Endothelial cell of umbilical vein (primary cell): ENCODE measurements at regions not wholly inside any gene's neighbourhood (a gene's known extent, or its start where the extent isn't known, plus 50 kb on each side); places are given as distances from the start of the nearest gene placed in this dataset.

Source experiments
- BruUV-seq: library from RNA; stranded (reverse); fragments of 400-500 nt; replicated peaks from 2 replicates; lab custom pipeline; 2021; lab: Mats Ljungman, UMichigan
- CTCF ChIA-PET: fragments of 300-600, 350-600 bp; sonication (Branson Sonifier 250); formaldehyde crosslinking; loops from one replicate; lab custom pipeline; 2021; ENCODE audit warnings: antibody characterized with exemption, inconsistent platforms; lab: Charles Lee
- POLR2A ChIA-PET: fragments of 300-600, 350-600 bp; sonication (Branson Sonifier 250); formaldehyde crosslinking; loops from one replicate; lab custom pipeline; 2021; ENCODE audit warnings: antibody characterized with exemption, inconsistent platforms; lab: Charles Lee
- DNase-seq: peaks from one replicate; pipeline ENCODE4 v3.0.0-alpha.2; 2011; ENCODE audit warnings: low read depth, low spot score
- FAIRE-seq: peaks from 2 replicates; lab custom pipeline; 2011; peaks lifted over from hg19 to GRCh38; lab: Jason Lieb, UNC
- H2AFZ ChIP-seq: 2 replicates; pipeline ENCODE4 v1.6.0; 2012; ENCODE audit warnings: low read depth, low read length, control low read depth, inconsistent platforms
- H3K27ac ChIP-seq: 2 replicates; pipeline ENCODE4 v1.5.1; 2011; ENCODE audit warnings: low read depth, mild to moderate bottlenecking, control low read depth, low read length, moderate library complexity; ENCODE audit not compliant: insufficient read depth
- H3K27me3 ChIP-seq, 2 experiments: 2 replicates each; pipeline versions ENCODE4 v1.6.0 to v1.6.1; 2011; ENCODE audit warnings: low read length in 2 of 2, mixed read lengths in 1 of 2; ENCODE audit not compliant: control insufficient read depth in 2 of 2, insufficient read depth in 2 of 2
- H3K36me3 ChIP-seq, 2 experiments: 2 replicates in 1 of 2; 3 replicates in 1 of 2; pipeline ENCODE4 v1.5.1; 2011; ENCODE audit warnings: low read length in 2 of 2, mild to moderate bottlenecking in 1 of 2, moderate library complexity in 1 of 2; ENCODE audit not compliant: control insufficient read depth in 2 of 2, insufficient read depth in 2 of 2; ENCODE audit errors: extremely low read depth in 1 of 2
- H3K4me1 ChIP-seq: 3 replicates; pipeline ENCODE4 v1.5.1; 2011; ENCODE audit warnings: mild to moderate bottlenecking, low read length; ENCODE audit not compliant: control insufficient read depth, insufficient read depth; ENCODE audit errors: extremely low read depth
- H3K4me2 ChIP-seq: 2 replicates; pipeline ENCODE4 v1.6.1; 2011; ENCODE audit warnings: low read length, control low read depth, mixed read lengths; ENCODE audit not compliant: insufficient read depth
- H3K4me3 ChIP-seq, 3 experiments: fragments of 200-600 bp in 1 of 3; sonication (generic), shearing (Covaris generic) in 1 of 3; replicated peaks in 1 of 3; 2 replicates each; pipeline ENCODE4 v1.5.1; 2011 to 2016; ENCODE audit warnings: control low read depth in 3 of 3, low read length in 3 of 3, mild to moderate bottlenecking in 2 of 3, inconsistent platforms in 1 of 3, low read depth in 1 of 3, moderate library complexity in 1 of 3; ENCODE audit not compliant: insufficient read depth in 1 of 3
- H3K79me2 ChIP-seq: 2 replicates; pipeline ENCODE4 v1.6.0; 2012; ENCODE audit warnings: low read length, inconsistent platforms; ENCODE audit not compliant: control insufficient read depth, insufficient read depth
- H3K9ac ChIP-seq: replicated peaks from 2 replicates; pipeline ENCODE3; 2011; ENCODE audit warnings: low read length, control low read depth; ENCODE audit not compliant: insufficient read depth; ENCODE audit errors: extremely low read depth
- H3K9me1 ChIP-seq: replicated peaks from 3 replicates; pipeline ENCODE4 v1.6.0; 2011; ENCODE audit warnings: mild to moderate bottlenecking, low read length; ENCODE audit not compliant: control insufficient read depth, insufficient read depth; ENCODE audit errors: extremely low read depth
- H3K9me3 ChIP-seq: replicated peaks from 2 replicates; pipeline ENCODE4 v1.5.1; 2012; ENCODE audit warnings: low read length, inconsistent platforms; ENCODE audit not compliant: control insufficient read depth, insufficient read depth
- H4K20me1 ChIP-seq: replicated peaks from 2 replicates; pipeline ENCODE3; 2011; ENCODE audit warnings: mild to moderate bottlenecking, low read length; ENCODE audit not compliant: control insufficient read depth, insufficient read depth; ENCODE audit errors: extremely low read depth
- CTCF ChIP-seq, 2 donors: IDR thresholded peaks; 1 replicate in 1 of 2; 2 replicates in 1 of 2; pipeline ENCODE4 v1.5.1; 2011; ENCODE audit warnings: low read length in 2 of 2, mild to moderate bottlenecking in 2 of 2, moderate library complexity in 2 of 2, control low read depth in 1 of 2, inconsistent platforms in 1 of 2, low read depth in 1 of 2; ENCODE audit not compliant: insufficient read depth in 1 of 2; ENCODE audit errors: extremely low read depth in 1 of 2
- EZH2 ChIP-seq: IDR thresholded peaks from 2 replicates; pipeline ENCODE4 v1.6.1; 2012; ENCODE audit warnings: borderline replicate concordance, low read depth, mild to moderate bottlenecking, moderate library complexity, low read length, inconsistent platforms; ENCODE audit not compliant: severe bottlenecking
- FOS ChIP-seq: IDR thresholded peaks from 2 replicates; pipeline ENCODE4 v1.6.1; 2011; ENCODE audit warnings: mild to moderate bottlenecking, low read length, moderate library complexity, borderline replicate concordance; ENCODE audit not compliant: insufficient read depth
- GATA2 ChIP-seq: IDR thresholded peaks from 2 replicates; pipeline ENCODE4 v1.7.0; 2011; ENCODE audit warnings: low read depth, mild to moderate bottlenecking, moderate library complexity, mixed read lengths, low read length; ENCODE audit not compliant: insufficient read length, insufficient read depth
- JUN ChIP-seq: IDR thresholded peaks from 2 replicates; pipeline ENCODE4 v1.6.1; 2011; ENCODE audit warnings: borderline replicate concordance, low read depth; ENCODE audit not compliant: insufficient read length, insufficient read depth
- MYC ChIP-seq: IDR thresholded peaks from one replicate; pipeline ENCODE4 v1.6.1; 2011; ENCODE audit warnings: mild to moderate bottlenecking, low read depth, low read length
- POLR2A ChIP-seq: IDR thresholded peaks from 2 replicates; pipeline ENCODE4 v1.6.1; 2012; ENCODE audit warnings: low read depth, mild to moderate bottlenecking, control low read depth, low read length
- POLR2AphosphoS5 ChIP-seq: IDR thresholded peaks from 2 replicates; pipeline ENCODE4 v1.6.1; 2012; ENCODE audit warnings: low read depth, mild to moderate bottlenecking, control low read depth, low read length, moderate library complexity; ENCODE audit not compliant: insufficient read depth
- dilution Hi-C: fragments of 300-500 bp; cut with MboI; formaldehyde crosslinking; loops from one replicate; pipeline ENCODE4 v1.15.0; 2019; ENCODE audit warnings: low sequenced_read_pairs; ENCODE audit not compliant: extremely low pct_ligation_motif_present
- intact Hi-C: fragments of 100-400 bp; cut with micrococcal nuclease; formaldehyde crosslinking; loops from one replicate; pipeline ENCODE4 v1.10.0; 2022
- TF ChIP-seq, protein P1 (sequence below): IDR thresholded peaks from 2 replicates; pipeline ENCODE4 v1.6.1; 2011; ENCODE audit not compliant: insufficient read depth, insufficient read length

GRCh38 chr2:133657591-133657990, 89.3 kb upstream of the NCKAP5 start:
- Histone ChIP-seq H3K4me2 (no peak overlapping the region), H4K20me1 (no peaks in the 10 kb centered on the region), H3K9me1 (no peaks in the 10 kb centered on the region), H2AFZ (no peak overlapping the region), H3K4me1 (peaks cover 3% of the 10 kb centered on the region), H3K36me3 (no peaks in the 10 kb centered on the region), H3K27me3 (no peaks in the 10 kb centered on the region), H3K27ac (no peak overlapping the region), H3K4me3 (no peak overlapping the region), H3K9ac (no peak overlapping the region), H3K79me2 (no peaks in the 10 kb centered on the region), H3K9me3 (no peaks in the 10 kb centered on the region)
- dilution Hi-C loops, result no loop called here
- POLR2A ChIA-PET, result no interaction called here
- intact Hi-C loops, result no loop called here
- FAIRE-seq (no peak), DNase-seq (no peak)
- TF ChIP-seq POLR2A, result no peak
- TF ChIP-seq MYC, result no peak
- no peak for TF ChIP-seq JUN
- no peak for TF ChIP-seq EZH2
- no peak for TF ChIP-seq CTCF (IDR thresholded peaks at IDR 0.05; ENCODE audit: extremely low read depth in 1 of 2, insufficient read depth in 1 of 2, low read depth in 1 of 2, low read length in 2 of 2)
- TF ChIP-seq FOS, result no peak
- no peak for TF ChIP-seq POLR2AphosphoS5
- TF ChIP-seq, protein P1, sequence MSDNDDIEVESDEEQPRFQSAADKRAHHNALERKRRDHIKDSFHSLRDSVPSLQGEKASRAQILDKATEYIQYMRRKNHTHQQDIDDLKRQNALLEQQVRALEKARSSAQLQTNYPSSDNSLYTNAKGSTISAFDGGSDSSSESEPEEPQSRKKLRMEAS, result no peak
- TF ChIP-seq GATA2, result no peak
- CTCF ChIA-PET, result no interaction called here
- BruUV-seq, result no TSS peak
